Transverse colon (tissue), 4 donors: ENCODE measurements at regions not wholly inside any gene's neighbourhood (a gene's known extent, or its start where the extent isn't known, plus 50 kb on each side); places are given as distances from the start of the nearest gene placed in this dataset.

ENCODE experiments used
- EP300 ChIP-seq: sonication (generic); formaldehyde crosslinking; IDR thresholded peaks from one replicate; pipeline ENCODE4 v1.6.1; 2017; ENCODE audit warnings: antibody characterized with exemption, low read depth
- POLR2A ChIP-seq: fragments of 450-650 bp; IDR thresholded peaks from one replicate; pipeline ENCODE4 v1.6.1; 2016; ENCODE audit warnings: antibody characterized with exemption, mild to moderate bottlenecking, moderate library complexity
- POLR2AphosphoS5 ChIP-seq, 3 donors: sonication (generic); formaldehyde crosslinking; IDR thresholded peaks; one replicate each; pipeline ENCODE4 v1.6.1; 2016; ENCODE audit warnings: antibody characterized with exemption in 3 of 3
- TF ChIP-seq, protein P1 (sequence below), 5 experiments: fragments of 200-600 bp in 3 of 5; fragments of 450-650 bp in 2 of 5; sonication (generic) in 3 of 5; IDR thresholded peaks; 1 replicate in 2 of 5; 2 replicates in 3 of 5; pipeline ENCODE4 v1.5.1; 2016 to 2017; ENCODE audit warnings: antibody characterized with exemption in 5 of 5, inconsistent platforms in 3 of 5, mild to moderate bottlenecking in 2 of 5, moderate library complexity in 1 of 5

DNA sequence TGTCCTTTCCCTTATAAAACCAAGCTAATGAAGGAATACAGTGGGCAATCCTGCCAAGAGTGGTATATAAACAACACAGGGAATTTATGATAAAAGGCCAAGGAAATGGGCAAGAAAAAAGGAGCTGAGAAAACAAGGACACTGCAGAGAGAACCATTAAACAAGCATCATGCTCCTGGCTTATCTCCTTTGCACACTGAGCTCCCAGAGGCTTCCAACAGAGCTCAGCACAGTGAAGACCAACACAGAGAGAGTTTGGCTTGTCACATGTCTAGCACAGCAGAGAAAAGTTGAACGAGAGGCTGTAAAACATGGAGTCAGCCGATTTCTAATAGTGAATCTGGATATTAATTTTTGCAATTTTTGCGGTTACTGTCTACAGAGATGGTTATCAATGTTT lies 68.0 kb upstream of the KLF7 start:
- TF ChIP-seq POLR2A = no peak
- TF ChIP-seq, protein P1, sequence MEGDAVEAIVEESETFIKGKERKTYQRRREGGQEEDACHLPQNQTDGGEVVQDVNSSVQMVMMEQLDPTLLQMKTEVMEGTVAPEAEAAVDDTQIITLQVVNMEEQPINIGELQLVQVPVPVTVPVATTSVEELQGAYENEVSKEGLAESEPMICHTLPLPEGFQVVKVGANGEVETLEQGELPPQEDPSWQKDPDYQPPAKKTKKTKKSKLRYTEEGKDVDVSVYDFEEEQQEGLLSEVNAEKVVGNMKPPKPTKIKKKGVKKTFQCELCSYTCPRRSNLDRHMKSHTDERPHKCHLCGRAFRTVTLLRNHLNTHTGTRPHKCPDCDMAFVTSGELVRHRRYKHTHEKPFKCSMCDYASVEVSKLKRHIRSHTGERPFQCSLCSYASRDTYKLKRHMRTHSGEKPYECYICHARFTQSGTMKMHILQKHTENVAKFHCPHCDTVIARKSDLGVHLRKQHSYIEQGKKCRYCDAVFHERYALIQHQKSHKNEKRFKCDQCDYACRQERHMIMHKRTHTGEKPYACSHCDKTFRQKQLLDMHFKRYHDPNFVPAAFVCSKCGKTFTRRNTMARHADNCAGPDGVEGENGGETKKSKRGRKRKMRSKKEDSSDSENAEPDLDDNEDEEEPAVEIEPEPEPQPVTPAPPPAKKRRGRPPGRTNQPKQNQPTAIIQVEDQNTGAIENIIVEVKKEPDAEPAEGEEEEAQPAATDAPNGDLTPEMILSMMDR (IDR thresholded peaks at IDR 0.05) = no peak
- TF ChIP-seq POLR2AphosphoS5 (IDR thresholded peaks at IDR 0.05) = no peak
- TF ChIP-seq EP300 = no peak
